Spleen (tissue), 11 donors: ENCODE measurements at regions not wholly inside any gene's neighbourhood (a gene's known extent, or its start where the extent isn't known, plus 50 kb on each side); places are given as distances from the start of the nearest gene placed in this dataset.

ENCODE experiments used
- DNase-seq: peaks from one replicate; pipeline ENCODE4 v3.0.0-alpha.2; 2020
- H3K27ac ChIP-seq, 8 donors: fragments of 200-600 bp; sonication (generic) in 7 of 8; 1 replicate in 4 of 8; 2 replicates in 4 of 8; pipeline versions ENCODE4 v1.5.0 to v1.8.0; 2016 to 2021; ENCODE audit warnings: inconsistent platforms in 4 of 8, mild to moderate bottlenecking in 4 of 8, moderate library complexity in 1 of 8
- H3K27me3 ChIP-seq, 7 donors: fragments of 200-600 bp; sonication (generic) in 6 of 7; replicated peaks in 1 of 7; 1 replicate in 4 of 7; 2 replicates in 3 of 7; pipeline versions ENCODE4 v1.5.0 to v1.8.0; 2016 to 2021; ENCODE audit warnings: inconsistent platforms in 3 of 7, mild to moderate bottlenecking in 1 of 7
- H3K36me3 ChIP-seq, 6 donors: fragments of 200-600 bp; sonication (generic) in 5 of 6; 1 replicate in 4 of 6; 2 replicates in 2 of 6; pipeline versions ENCODE4 v1.5.0 to v1.8.0; 2016 to 2021; ENCODE audit warnings: inconsistent platforms in 2 of 6
- H3K4me1 ChIP-seq, 6 donors: fragments of 200-600 bp; sonication (generic) in 5 of 6; 1 replicate in 3 of 6; 2 replicates in 3 of 6; pipeline versions ENCODE4 v1.5.0 to v1.8.0; 2016 to 2021; ENCODE audit warnings: inconsistent platforms in 3 of 6
- H3K4me3 ChIP-seq, 8 donors: fragments of 200-600 bp; sonication (generic) in 7 of 8; 1 replicate in 4 of 8; 2 replicates in 4 of 8; pipeline versions ENCODE4 v1.5.0 to v1.8.0; 2016 to 2021; ENCODE audit warnings: inconsistent platforms in 4 of 8, mild to moderate bottlenecking in 4 of 8, moderate library complexity in 2 of 8
- H3K9me3 ChIP-seq, 8 donors: fragments of 200-600 bp; sonication (generic) in 7 of 8; 1 replicate in 4 of 8; 2 replicates in 4 of 8; pipeline versions ENCODE4 v1.5.0 to v1.8.0; 2016 to 2021; ENCODE audit warnings: inconsistent platforms in 4 of 8
- CTCF ChIP-seq, 11 experiments: fragments of 200-600 bp in 7 of 11; fragments of 450-650 bp in 4 of 11; sonication (generic) in 4 of 11; IDR thresholded peaks in 8 of 11; conservative IDR thresholded peaks in 3 of 11; 1 replicate in 7 of 11; 2 replicates in 4 of 11; pipeline versions ENCODE4 v1.4.0 to v1.8.0; 2016 to 2021; ENCODE audit warnings: antibody characterized with exemption in 11 of 11, inconsistent platforms in 4 of 11, mild to moderate bottlenecking in 1 of 11
- POLR2A ChIP-seq, 3 donors: fragments of 450-650 bp; IDR thresholded peaks; one replicate each; pipeline ENCODE4 v1.5.1; 2017; ENCODE audit warnings: antibody characterized with exemption in 3 of 3, mild to moderate bottlenecking in 1 of 3
- POLR2AphosphoS5 ChIP-seq, 3 donors: sonication (generic); formaldehyde crosslinking; IDR thresholded peaks; one replicate each; pipeline ENCODE4 v1.5.1; 2017; ENCODE audit warnings: antibody characterized with exemption in 3 of 3
- WGBS, 5 donors: extraction: QIAGEN DNeasy Blood & Tissue Kit in 3 of 5; methylation state at CpG; one replicate each; pipeline versions ENCODE4 v1.1.5 to v1.1.7; 2013 to 2018; 5-methylcytosine and 5-hydroxymethylcytosine counted together
- intact Hi-C: fragments of 100-400 bp; cut with DNase I; formaldehyde crosslinking; loops from one replicate; pipeline ENCODE4 v1.15.0; 2023; ENCODE audit warnings: low total_unique reads
- donor health status: healthy with polysubstance abuse.
- donor health status: DM: no; HTN: no; CAD: no; lungs with moderate emphysema.
- donor health status: DM: no; HTN: no; CAD: no.
- donor health status: Bipolar disorder and iron deficiency.
- donor health status: healthy.
- donor health status: DM: no; HTN: no; CAD: no.
- donor health status: DM: yes; HTN: yes; CAD: no.

GRCh38 chr1:2933431-2934155 lies 87.7 kb upstream of the ACTRT2 start:
- WGBS, 5 donors, result 83 to 90% (median 85%) methylated on average over 28 of the region's 28 CpGs

DNA sequence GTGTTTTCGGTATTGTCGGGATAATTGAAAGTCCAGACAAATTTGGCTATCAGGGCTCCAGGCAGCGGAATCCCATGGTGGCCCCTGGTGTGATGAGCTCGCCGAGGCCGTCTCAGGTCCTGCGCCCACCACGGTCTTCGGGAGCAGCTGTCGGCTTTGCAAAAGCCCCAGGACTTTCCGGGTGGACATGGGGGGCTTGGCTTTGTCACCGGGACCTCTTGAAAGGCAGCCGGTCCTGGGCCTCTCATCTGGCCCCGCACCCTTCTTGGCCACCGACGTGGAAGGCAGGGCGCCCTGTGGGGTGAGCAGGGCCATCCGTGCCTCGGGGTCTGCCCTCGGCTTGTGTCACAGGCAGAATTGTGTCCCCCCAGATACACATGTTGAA lies 87.1 kb upstream of the ACTRT2 start:
- peak; percentile 51 for DNase-seq
- H3K27me3 ChIP-seq, result peaks cover 0 to 39% (median 0%) of the 10 kb centered on the region in 7 donors
- intact Hi-C loops, result no loop called here
- WGBS, 5 donors, result 91 to 95% (median 93%) methylated on average over 11 to 20 of the region's 20 CpGs
- H3K27ac ChIP-seq, result no peak overlapping the region
- no peak for TF ChIP-seq CTCF (IDR thresholded peaks at IDR 0.05 in 8 of 11, conservative IDR thresholded peaks at IDR 0.05 in 3 of 11)
- TF ChIP-seq POLR2AphosphoS5 (IDR thresholded peaks at IDR 0.05), result no peak
- no peak for TF ChIP-seq POLR2A (IDR thresholded peaks at IDR 0.05)
- no peak overlapping the region for H3K4me3 ChIP-seq
- H3K9me3 ChIP-seq, result peaks cover 0 to 1% (median 0%) of the 10 kb centered on the region in 8 donors
- H3K36me3 ChIP-seq, result no peaks in the 10 kb centered on the region
- H3K4me1 ChIP-seq, result no peaks in the 10 kb centered on the region

More at GRCh38 chr1:2933431-2934155, 87.7 kb upstream of the ACTRT2 start:
- DNase-seq, result peak; percentile 64
- H3K36me3 ChIP-seq, result no peaks in the 10 kb centered on the region
- H3K4me3 ChIP-seq, result no peak overlapping the region
- H3K4me1 ChIP-seq, result no peaks in the 10 kb centered on the region
- H3K9me3 ChIP-seq, result no peaks in the 10 kb centered on the region
- TF ChIP-seq POLR2A (IDR thresholded peaks at IDR 0.05), result no peak
- no peak for TF ChIP-seq POLR2AphosphoS5 (IDR thresholded peaks at IDR 0.05)
- TF ChIP-seq CTCF (IDR thresholded peaks at IDR 0.05 in 8 of 11, conservative IDR thresholded peaks at IDR 0.05 in 3 of 11), result no peak
- no peak overlapping the region for H3K27ac ChIP-seq
- H3K27me3 ChIP-seq, result peaks cover 0 to 39% (median 0%) of the 10 kb centered on the region in 7 donors
- intact Hi-C loops, result no loop called here

GRCh38 chr1:2934642-2935081 lies 86.6 kb upstream of the ACTRT2 start:
- TF ChIP-seq POLR2AphosphoS5 (IDR thresholded peaks at IDR 0.05) (no peak), POLR2A (IDR thresholded peaks at IDR 0.05) (no peak), CTCF (IDR thresholded peaks at IDR 0.05 in 8 of 11, conservative IDR thresholded peaks at IDR 0.05 in 3 of 11) (no peak)
- peaks cover 0 to 39% (median 0%) of the 10 kb centered on the region in 7 donors for H3K27me3 ChIP-seq
- no peak overlapping the region for H3K27ac ChIP-seq
- peak; percentile 67 for DNase-seq
- H3K4me3 ChIP-seq, result no peak overlapping the region
- 87 to 93% (median 87%) methylated on average over 7 to 16 of the region's 16 CpGs for WGBS, 5 donors
- no peaks in the 10 kb centered on the region for H3K4me1 ChIP-seq
- no peaks in the 10 kb centered on the region for H3K36me3 ChIP-seq
- intact Hi-C loops, result no loop called here
- H3K9me3 ChIP-seq, result peaks cover 0 to 6% (median 0%) of the 10 kb centered on the region in 8 donors

- TF ChIP-seq CTCF (IDR thresholded peaks at IDR 0.05 in 8 of 11, conservative IDR thresholded peaks at IDR 0.05 in 3 of 11) (no peak), POLR2A (IDR thresholded peaks at IDR 0.05) (no peak), POLR2AphosphoS5 (IDR thresholded peaks at IDR 0.05) (no peak)
- intact Hi-C loops, result no loop called here
- no peak for DNase-seq
- no peak overlapping the region for H3K27ac ChIP-seq
- no peaks in the 10 kb centered on the region for H3K36me3 ChIP-seq
- peaks cover 0 to 39% (median 0%) of the 10 kb centered on the region in 7 donors for H3K27me3 ChIP-seq
- peaks cover 0 to 12% (median 3%) of the 10 kb centered on the region in 8 donors for H3K9me3 ChIP-seq
- 64 to 85% (median 70%) methylated on average over 2 to 5 of the region's 5 CpGs for WGBS, 5 donors
- H3K4me3 ChIP-seq, result no peak overlapping the region
- no peaks in the 10 kb centered on the region for H3K4me1 ChIP-seq
Measured at GRCh38 chr1:2935184-2935583, 86.1 kb upstream of the ACTRT2 start.
